Fibroblast of the aortic adventitia (primary cell): ENCODE measurements at regions not wholly inside any gene's neighbourhood (a gene's known extent, or its start where the extent isn't known, plus 50 kb on each side); places are given as distances from the start of the nearest gene placed in this dataset.
A peak's percentile ranks its signal among the peaks of the same experiment; 100 is the strongest.

Source experiments
- DNase-seq: peaks from one replicate; pipeline ENCODE4 v3.0.0-alpha.2; 2010; ENCODE audit warnings: low read depth
- H3K4me3 ChIP-seq: 2 replicates; pipeline ENCODE4 v1.5.1; 2011; ENCODE audit warnings: low read depth, mild to moderate bottlenecking, control low read depth, low read length, moderate library complexity
- CTCF ChIP-seq: IDR thresholded peaks from 2 replicates; pipeline ENCODE4 v1.5.1; 2011; ENCODE audit warnings: mild to moderate bottlenecking, low read length, control low read depth, inconsistent platforms; ENCODE audit not compliant: insufficient read depth

GRCh38 chr15:96893159-96893906 is 562.8 kb downstream of the NR2F2 start:
- TF ChIP-seq CTCF, result peak; percentile 36
- peak; percentile 16 for DNase-seq
- H3K4me3 ChIP-seq, result no peak overlapping the region

- no peak for DNase-seq
- no peak overlapping the region for H3K4me3 ChIP-seq
- TF ChIP-seq CTCF, result no peak
Observed at GRCh38 chr15:96894659-96895058, 564.2 kb downstream of the NR2F2 start.

GRCh38 chr15:96896766-96897165 is 566.3 kb downstream of the NR2F2 start:
- DNase-seq, result no peak
- no peak overlapping the region for H3K4me3 ChIP-seq
- TF ChIP-seq CTCF, result no peak

- no peak for TF ChIP-seq CTCF
- no peak overlapping the region for H3K4me3 ChIP-seq
- no peak for DNase-seq
Observed at GRCh38 chr15:96914081-96914480, 583.6 kb downstream of the NR2F2 start.

GRCh38 chr15:96916750-96917149 is 586.2 kb downstream of the NR2F2 start:
- no peak for DNase-seq
- no peak for TF ChIP-seq CTCF
- no peak overlapping the region for H3K4me3 ChIP-seq

GRCh38 chr15:96924570-96924969 is 594.1 kb downstream of the NR2F2 start:
- no peak overlapping the region for H3K4me3 ChIP-seq
- no peak for TF ChIP-seq CTCF
- DNase-seq, result no peak
